K562 (cell line): ENCODE measurements at regions not wholly inside any gene's neighbourhood (a gene's known extent, or its start where the extent isn't known, plus 50 kb on each side); places are given as distances from the start of the nearest gene placed in this dataset.

Experiments
- ATAC-seq: fragments of 200-7000 bp; cut with Tn5 transposase; 3 replicates; pipeline ENCODE4 v1.9.1; 2020; ENCODE audit warnings: moderate library complexity
- BruUV-seq: library from RNA; stranded (reverse); fragments of 400-500 nt; replicated peaks from 2 replicates; lab custom pipeline; 2021; lab: Mats Ljungman, UMichigan
- CTCF ChIA-PET: fragments of 300-600 bp; formaldehyde crosslinking; extraction: SDS; loops from one replicate; lab custom pipeline; 2021; ENCODE audit warnings: low intra/inter-chr PET ratio; lab: Yijun Ruan, JAX
- POLR2A ChIA-PET: fragments of 300-600, 350-650 bp; sonication (Branson Sonifier 250); formaldehyde crosslinking; extraction: SDS; loops from one replicate; lab custom pipeline; 2021; ENCODE audit warnings: antibody characterized with exemption, inconsistent platforms; lab: Yijun Ruan, JAX
- DNase-seq, 4 experiments: peaks; one replicate each; pipeline versions ENCODE4 v3.0.0 to v3.0.0-alpha.2; 2011 to 2018; ENCODE audit warnings: low spot score in 3 of 4, mixed read lengths in 3 of 4; ENCODE audit errors: extremely low read depth in 1 of 4
- FAIRE-seq: peaks from 2 replicates; lab custom pipeline; 2011; peaks lifted over from hg19 to GRCh38; lab: Jason Lieb, UNC
- H2AFZ ChIP-seq: 2 replicates; pipeline ENCODE4 v1.6.0; 2011; ENCODE audit warnings: low read depth, low read length, control low read depth, inconsistent platforms
- H3K27ac ChIP-seq: fragments of 200-600 bp; 3 replicates; pipeline ENCODE4 v1.8.0; 2011; ENCODE audit warnings: low read depth, mild to moderate bottlenecking, control low read depth, inconsistent platforms, low read length, moderate library complexity, mixed read lengths; ENCODE audit errors: extremely low read depth
- H3K27me3 ChIP-seq, 2 experiments: fragments of 300-600 bp in 1 of 2; 2 replicates in 1 of 2; 3 replicates in 1 of 2; pipeline versions ENCODE4 v1.6.0 to v1.8.0; 2011; ENCODE audit warnings: inconsistent platforms in 2 of 2, low read length in 2 of 2, mild to moderate bottlenecking in 1 of 2, mixed read lengths in 1 of 2, moderate library complexity in 1 of 2; ENCODE audit not compliant: control insufficient read depth in 2 of 2, insufficient read depth in 2 of 2
- H3K36me3 ChIP-seq: fragments of 300-600 bp; 3 replicates; pipeline ENCODE4 v1.8.0; 2011; ENCODE audit warnings: mild to moderate bottlenecking, low read length, inconsistent platforms; ENCODE audit not compliant: control insufficient read depth, insufficient read depth
- H3K4me1 ChIP-seq, 2 experiments: fragments of 200-600 bp in 1 of 2; replicated peaks in 1 of 2; 2 replicates in 1 of 2; 3 replicates in 1 of 2; pipeline versions ENCODE4 v1.5.1 to v1.8.0; 2011; ENCODE audit warnings: inconsistent platforms in 2 of 2, low read length in 2 of 2, mild to moderate bottlenecking in 1 of 2, mixed read lengths in 1 of 2, moderate library complexity in 1 of 2; ENCODE audit not compliant: control insufficient read depth in 2 of 2, insufficient read depth in 2 of 2
- H3K4me2 ChIP-seq: 2 replicates; pipeline ENCODE4 v1.6.1; 2011; ENCODE audit warnings: low read length, control low read depth, inconsistent platforms, mixed read lengths; ENCODE audit not compliant: insufficient read depth
- H3K4me3 ChIP-seq: fragments of 200-600 bp; sonication (generic), shearing (Covaris generic); 2 replicates; pipeline ENCODE4 v1.5.1; 2016; ENCODE audit warnings: control low read depth, inconsistent platforms
- H3K79me2 ChIP-seq: fragments of 200-600 bp; 3 replicates; pipeline ENCODE4 v1.8.0; 2011; ENCODE audit warnings: low read length, inconsistent platforms; ENCODE audit not compliant: control insufficient read depth, insufficient read depth
- H3K9ac ChIP-seq, 2 experiments: 2 replicates each; pipeline versions ENCODE4 v1.6.0 to v1.6.1; 2011; ENCODE audit warnings: low read depth in 2 of 2, low read length in 2 of 2, control low read depth in 1 of 2, inconsistent platforms in 1 of 2, mild to moderate bottlenecking in 1 of 2, mixed read lengths in 1 of 2; ENCODE audit not compliant: insufficient read depth in 1 of 2
- H3K9me1 ChIP-seq: one replicate; pipeline ENCODE4 v1.6.0; 2011; ENCODE audit warnings: inconsistent platforms, mild to moderate bottlenecking, low read length, moderate library complexity; ENCODE audit not compliant: control insufficient read depth, insufficient read depth
- H3K9me3 ChIP-seq: replicated peaks from 2 replicates; pipeline ENCODE4 v1.5.1; 2011; ENCODE audit warnings: low read depth, low read length, inconsistent platforms; ENCODE audit not compliant: control insufficient read depth, insufficient read depth
- H4K20me1 ChIP-seq: replicated peaks from 2 replicates; pipeline ENCODE4 v1.6.1; 2011; ENCODE audit warnings: low read length, inconsistent platforms, mixed read lengths; ENCODE audit not compliant: control insufficient read depth, insufficient read depth
- ESRRB ChIP-seq: fragments of 250-450 bp; sonication (Bioruptor Pico); IDR thresholded peaks from 2 replicates; pipeline ENCODE4 v1.5.0; 2020; ENCODE audit warnings: mild to moderate bottlenecking, moderate library complexity, borderline replicate concordance
- NUFIP1 ChIP-seq: fragments of 450-650 bp; IDR thresholded peaks from 2 replicates; pipeline ENCODE4 v1.6.1; 2018; ENCODE audit not compliant: partially characterized antibody
- PYGO2 ChIP-seq: fragments of 450-650 bp; IDR thresholded peaks from 2 replicates; pipeline ENCODE4 v1.6.1; 2016; ENCODE audit warnings: mild to moderate bottlenecking, missing genetic modification characterization, moderate library complexity, missing compliant biosample characterization
- RBM17 ChIP-seq: fragments of 200-400 bp; formaldehyde crosslinking; IDR thresholded peaks from 2 replicates; pipeline ENCODE4 v1.6.1; 2017; ENCODE audit warnings: low read depth, mild to moderate bottlenecking, low read length, borderline replicate concordance
- RNF2 ChIP-seq: sonication (generic); IDR thresholded peaks from 2 replicates; pipeline ENCODE4 v1.6.1; 2016
- ZBTB17 ChIP-seq: fragments of 450-650 bp; formaldehyde crosslinking; IDR thresholded peaks from 2 replicates; pipeline ENCODE4 v1.4.0; 2020; ENCODE audit warnings: mild to moderate bottlenecking
- ZKSCAN8 ChIP-seq: fragments of 200-800 bp; sonication (Bioruptor generic); IDR thresholded peaks from 2 replicates; pipeline ENCODE4 v1.6.1; 2016; ENCODE audit warnings: missing genetic modification characterization, missing compliant biosample characterization
- ZNF197 ChIP-seq: fragments of 200-800 bp; sonication (Bioruptor generic); IDR thresholded peaks from 2 replicates; pipeline ENCODE4 v1.6.1; 2016; ENCODE audit warnings: low read depth, missing genetic modification characterization, missing compliant biosample characterization
- ZNF512 ChIP-seq: IDR thresholded peaks from 2 replicates; pipeline ENCODE4 v1.6.1; 2016; ENCODE audit warnings: missing genetic modification characterization, missing compliant biosample characterization
- WGBS: fragments of 100-300 bp; shearing (Covaris generic); methylation state at CpG from one replicate; pipeline ENCODE4 v1.1.6; 2016; ENCODE audit warnings: low coverage, mixed read lengths; ENCODE audit not compliant: insufficient coverage; ENCODE audit errors: missing lambda C conversion rate; 5-methylcytosine and 5-hydroxymethylcytosine counted together
- in situ Hi-C: fragments of 300-500 bp; cut with MboI; formaldehyde crosslinking; loops from 4 replicates; pipeline ENCODE4 v1.15.0; 2018; ENCODE audit warnings: inconsistent platforms, mixed read lengths
- intact Hi-C: fragments of 100-400 bp; cut with micrococcal nuclease; formaldehyde crosslinking; loops from 2 replicates; pipeline ENCODE4 v1.14.2; 2022
- TF ChIP-seq, protein P1 (sequence below): sonication (generic); formaldehyde crosslinking; IDR thresholded peaks from 2 replicates; pipeline ENCODE4 v1.8.1; 2023; ENCODE audit warnings: missing genetic modification reagents, mild to moderate bottlenecking, borderline replicate concordance
- TF ChIP-seq, protein P2 (sequence below): fragments of 200-800 bp; sonication (Bioruptor generic); IDR thresholded peaks from 2 replicates; pipeline ENCODE4 v1.6.1; 2016; ENCODE audit warnings: missing genetic modification characterization, missing compliant biosample characterization

- Histone ChIP-seq H3K36me3 (no peaks in the 10 kb centered on the region), H3K9ac (no peak overlapping the region), H3K27me3 (no peaks in the 10 kb centered on the region), H3K9me3 (no peaks in the 10 kb centered on the region), H3K4me1 (no peaks in the 10 kb centered on the region), H3K9me1 (no peaks in the 10 kb centered on the region), H3K4me2 (no peak overlapping the region), H3K4me3 (no peak overlapping the region), H3K27ac (no peak overlapping the region), H3K79me2 (no peaks in the 10 kb centered on the region), H4K20me1 (no peaks in the 10 kb centered on the region), H2AFZ (no peak overlapping the region)
- no peak for DNase-seq
- in situ Hi-C loops, result no loop called here
- no peak for FAIRE-seq
- no TSS peak for BruUV-seq
- WGBS, result 2% methylated on average over 5 of the region's 5 CpGs
- ChIA-PET POLR2A (no interaction called here), CTCF (no interaction called here)
- no peak for TF ChIP-seq NUFIP1
- no peak for TF ChIP-seq ZKSCAN8 (CRISPR knock-in tag)
- no peak for TF ChIP-seq ZBTB17 (CRISPR knock-in tag)
- TF ChIP-seq ESRRB (CRISPR knock-in tag), result no peak
- no peak for TF ChIP-seq PYGO2 (tag)
- no peak for TF ChIP-seq ZNF197 (CRISPR knock-in tag)
- no peak for TF ChIP-seq RBM17
- no peak for TF ChIP-seq RNF2
- TF ChIP-seq, protein P1, sequence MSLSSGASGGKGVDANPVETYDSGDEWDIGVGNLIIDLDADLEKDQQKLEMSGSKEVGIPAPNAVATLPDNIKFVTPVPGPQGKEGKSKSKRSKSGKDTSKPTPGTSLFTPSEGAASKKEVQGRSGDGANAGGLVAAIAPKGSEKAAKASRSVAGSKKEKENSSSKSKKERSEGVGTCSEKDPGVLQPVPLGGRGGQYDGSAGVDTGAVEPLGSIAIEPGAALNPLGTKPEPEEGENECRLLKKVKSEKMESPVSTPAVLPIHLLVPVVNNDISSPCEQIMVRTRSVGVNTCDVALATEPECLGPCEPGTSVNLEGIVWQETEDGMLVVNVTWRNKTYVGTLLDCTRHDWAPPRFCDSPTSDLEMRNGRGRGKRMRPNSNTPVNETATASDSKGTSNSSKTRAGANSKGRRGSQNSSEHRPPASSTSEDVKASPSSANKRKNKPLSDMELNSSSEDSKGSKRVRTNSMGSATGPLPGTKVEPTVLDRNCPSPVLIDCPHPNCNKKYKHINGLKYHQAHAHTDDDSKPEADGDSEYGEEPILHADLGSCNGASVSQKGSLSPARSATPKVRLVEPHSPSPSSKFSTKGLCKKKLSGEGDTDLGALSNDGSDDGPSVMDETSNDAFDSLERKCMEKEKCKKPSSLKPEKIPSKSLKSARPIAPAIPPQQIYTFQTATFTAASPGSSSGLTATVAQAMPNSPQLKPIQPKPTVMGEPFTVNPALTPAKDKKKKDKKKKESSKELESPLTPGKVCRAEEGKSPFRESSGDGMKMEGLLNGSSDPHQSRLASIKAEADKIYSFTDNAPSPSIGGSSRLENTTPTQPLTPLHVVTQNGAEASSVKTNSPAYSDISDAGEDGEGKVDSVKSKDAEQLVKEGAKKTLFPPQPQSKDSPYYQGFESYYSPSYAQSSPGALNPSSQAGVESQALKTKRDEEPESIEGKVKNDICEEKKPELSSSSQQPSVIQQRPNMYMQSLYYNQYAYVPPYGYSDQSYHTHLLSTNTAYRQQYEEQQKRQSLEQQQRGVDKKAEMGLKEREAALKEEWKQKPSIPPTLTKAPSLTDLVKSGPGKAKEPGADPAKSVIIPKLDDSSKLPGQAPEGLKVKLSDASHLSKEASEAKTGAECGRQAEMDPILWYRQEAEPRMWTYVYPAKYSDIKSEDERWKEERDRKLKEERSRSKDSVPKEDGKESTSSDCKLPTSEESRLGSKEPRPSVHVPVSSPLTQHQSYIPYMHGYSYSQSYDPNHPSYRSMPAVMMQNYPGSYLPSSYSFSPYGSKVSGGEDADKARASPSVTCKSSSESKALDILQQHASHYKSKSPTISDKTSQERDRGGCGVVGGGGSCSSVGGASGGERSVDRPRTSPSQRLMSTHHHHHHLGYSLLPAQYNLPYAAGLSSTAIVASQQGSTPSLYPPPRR (CRISPR knock-in tag), result no peak
- TF ChIP-seq, protein P2, sequence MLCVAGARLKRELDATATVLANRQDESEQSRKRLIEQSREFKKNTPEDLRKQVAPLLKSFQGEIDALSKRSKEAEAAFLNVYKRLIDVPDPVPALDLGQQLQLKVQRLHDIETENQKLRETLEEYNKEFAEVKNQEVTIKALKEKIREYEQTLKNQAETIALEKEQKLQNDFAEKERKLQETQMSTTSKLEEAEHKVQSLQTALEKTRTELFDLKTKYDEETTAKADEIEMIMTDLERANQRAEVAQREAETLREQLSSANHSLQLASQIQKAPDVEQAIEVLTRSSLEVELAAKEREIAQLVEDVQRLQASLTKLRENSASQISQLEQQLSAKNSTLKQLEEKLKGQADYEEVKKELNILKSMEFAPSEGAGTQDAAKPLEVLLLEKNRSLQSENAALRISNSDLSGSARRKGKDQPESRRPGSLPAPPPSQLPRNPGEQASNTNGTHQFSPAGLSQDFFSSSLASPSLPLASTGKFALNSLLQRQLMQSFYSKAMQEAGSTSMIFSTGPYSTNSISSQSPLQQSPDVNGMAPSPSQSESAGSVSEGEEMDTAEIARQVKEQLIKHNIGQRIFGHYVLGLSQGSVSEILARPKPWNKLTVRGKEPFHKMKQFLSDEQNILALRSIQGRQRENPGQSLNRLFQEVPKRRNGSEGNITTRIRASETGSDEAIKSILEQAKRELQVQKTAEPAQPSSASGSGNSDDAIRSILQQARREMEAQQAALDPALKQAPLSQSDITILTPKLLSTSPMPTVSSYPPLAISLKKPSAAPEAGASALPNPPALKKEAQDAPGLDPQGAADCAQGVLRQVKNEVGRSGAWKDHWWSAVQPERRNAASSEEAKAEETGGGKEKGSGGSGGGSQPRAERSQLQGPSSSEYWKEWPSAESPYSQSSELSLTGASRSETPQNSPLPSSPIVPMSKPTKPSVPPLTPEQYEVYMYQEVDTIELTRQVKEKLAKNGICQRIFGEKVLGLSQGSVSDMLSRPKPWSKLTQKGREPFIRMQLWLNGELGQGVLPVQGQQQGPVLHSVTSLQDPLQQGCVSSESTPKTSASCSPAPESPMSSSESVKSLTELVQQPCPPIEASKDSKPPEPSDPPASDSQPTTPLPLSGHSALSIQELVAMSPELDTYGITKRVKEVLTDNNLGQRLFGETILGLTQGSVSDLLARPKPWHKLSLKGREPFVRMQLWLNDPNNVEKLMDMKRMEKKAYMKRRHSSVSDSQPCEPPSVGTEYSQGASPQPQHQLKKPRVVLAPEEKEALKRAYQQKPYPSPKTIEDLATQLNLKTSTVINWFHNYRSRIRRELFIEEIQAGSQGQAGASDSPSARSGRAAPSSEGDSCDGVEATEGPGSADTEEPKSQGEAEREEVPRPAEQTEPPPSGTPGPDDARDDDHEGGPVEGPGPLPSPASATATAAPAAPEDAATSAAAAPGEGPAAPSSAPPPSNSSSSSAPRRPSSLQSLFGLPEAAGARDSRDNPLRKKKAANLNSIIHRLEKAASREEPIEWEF, result no peak
- no peak for TF ChIP-seq ZNF512 (tag)
- intact Hi-C loops, result no loop called here
- ATAC-seq, result no peak
Observed at GRCh38 chr18:67901573-67901972, 385.1 kb upstream of the DSEL start.
